Prostate gland (tissue), 2 donors: ENCODE measurements at regions not wholly inside any gene's neighbourhood (a gene's known extent, or its start where the extent isn't known, plus 50 kb on each side); places are given as distances from the start of the nearest gene placed in this dataset.

ENCODE experiments used
- DNase-seq: peaks from one replicate; pipeline ENCODE4 v3.0.0-alpha.2; 2019; ENCODE audit warnings: low spot score
- H3K27ac ChIP-seq, 2 donors: fragments of 200-600 bp; sonication (generic); 2 replicates each; pipeline ENCODE4 v1.5.1; 2017 to 2019
- H3K27me3 ChIP-seq: fragments of 200-600 bp; sonication (generic); replicated peaks from 2 replicates; pipeline ENCODE4 v1.5.1; 2019; ENCODE audit not compliant: insufficient read depth
- H3K36me3 ChIP-seq, 2 donors: fragments of 200-600 bp; sonication (generic); 1 replicate in 1 of 2; 2 replicates in 1 of 2; pipeline versions ENCODE4 v1.5.1 to v1.8.1; 2017 to 2019
- H3K4me1 ChIP-seq: fragments of 200-600 bp; sonication (generic); replicated peaks from 2 replicates; pipeline ENCODE4 v1.5.1; 2019
- H3K4me3 ChIP-seq, 2 donors: fragments of 200-600 bp; sonication (generic); 2 replicates each; pipeline ENCODE4 v1.5.1; 2017 to 2019
- H3K9me3 ChIP-seq: fragments of 200-600 bp; sonication (generic); 2 replicates; pipeline ENCODE4 v1.5.1; 2017
- CTCF ChIP-seq, 4 experiments: fragments of 200-600 bp in 2 of 4; fragments of 450-650 bp in 2 of 4; sonication (generic) in 2 of 4; IDR thresholded peaks; 1 replicate in 3 of 4; 2 replicates in 1 of 4; pipeline ENCODE4 v1.5.1; 2016 to 2019; ENCODE audit warnings: antibody characterized with exemption in 4 of 4, mild to moderate bottlenecking in 2 of 4, moderate library complexity in 2 of 4
- POLR2A ChIP-seq: fragments of 450-650 bp; IDR thresholded peaks from one replicate; pipeline ENCODE4 v1.6.1; 2016; ENCODE audit warnings: antibody characterized with exemption, mild to moderate bottlenecking
- POLR2AphosphoS5 ChIP-seq: sonication (generic); formaldehyde crosslinking; IDR thresholded peaks from one replicate; pipeline ENCODE4 v1.6.1; 2017; ENCODE audit warnings: antibody characterized with exemption
- WGBS: methylation state at CpG from one replicate; pipeline ENCODE4 v1.1.5; 2018; 5-methylcytosine and 5-hydroxymethylcytosine counted together
- intact Hi-C: fragments of 100-400 bp; cut with DNase I; formaldehyde crosslinking; loops from one replicate; pipeline ENCODE4 v1.14.2; 2022

GRCh38 chr5:96124589-96124988, 162.9 kb upstream of the ELL2 start:
- WGBS: 69% methylated on average over 1 of the region's 1 CpG
- intact Hi-C loops: no loop called here
- peaks cover 8% of the 10 kb centered on the region for H3K4me1 ChIP-seq
- no peak overlapping the region for H3K4me3 ChIP-seq
- no peaks in the 10 kb centered on the region for H3K36me3 ChIP-seq
- H3K27ac ChIP-seq: no peak overlapping the region
- no peaks in the 10 kb centered on the region for H3K27me3 ChIP-seq
- no peak for TF ChIP-seq CTCF (IDR thresholded peaks at IDR 0.05)
- TF ChIP-seq POLR2AphosphoS5: peak; percentile 24
- no peaks in the 10 kb centered on the region for H3K9me3 ChIP-seq
- no peak for DNase-seq

DNA sequence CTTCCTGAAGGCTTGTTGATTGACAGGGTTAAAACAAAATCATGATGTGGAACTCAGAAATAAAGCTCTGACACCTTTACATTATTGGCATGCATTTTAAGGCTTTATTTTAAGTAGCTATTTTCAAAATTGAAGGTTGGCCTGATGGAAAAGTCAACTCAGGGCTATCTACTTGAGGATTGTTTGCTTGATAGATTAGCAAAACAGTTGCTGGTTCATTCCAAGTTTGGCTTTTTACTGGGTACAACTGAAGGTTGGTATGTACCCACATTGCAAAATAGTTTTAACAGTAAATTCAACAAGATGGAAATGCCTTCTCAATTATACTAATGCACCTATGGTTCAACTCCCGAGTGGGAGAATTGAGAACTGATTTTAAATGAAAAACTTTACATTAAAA, 161.8 kb upstream of the ELL2 start:
- Histone ChIP-seq H3K9me3 (no peaks in the 10 kb centered on the region), H3K27me3 (no peaks in the 10 kb centered on the region), H3K4me1 (peaks cover 8% of the 10 kb centered on the region), H3K4me3 (no peak overlapping the region), H3K36me3 (no peaks in the 10 kb centered on the region), H3K27ac (no peak overlapping the region)
- TF ChIP-seq POLR2A (no peak), POLR2AphosphoS5 (peak; percentile 51)
- DNase-seq: no peak
- 68% methylated on average over 1 of the region's 1 CpG for WGBS
- intact Hi-C loops: no loop called here

DNA sequence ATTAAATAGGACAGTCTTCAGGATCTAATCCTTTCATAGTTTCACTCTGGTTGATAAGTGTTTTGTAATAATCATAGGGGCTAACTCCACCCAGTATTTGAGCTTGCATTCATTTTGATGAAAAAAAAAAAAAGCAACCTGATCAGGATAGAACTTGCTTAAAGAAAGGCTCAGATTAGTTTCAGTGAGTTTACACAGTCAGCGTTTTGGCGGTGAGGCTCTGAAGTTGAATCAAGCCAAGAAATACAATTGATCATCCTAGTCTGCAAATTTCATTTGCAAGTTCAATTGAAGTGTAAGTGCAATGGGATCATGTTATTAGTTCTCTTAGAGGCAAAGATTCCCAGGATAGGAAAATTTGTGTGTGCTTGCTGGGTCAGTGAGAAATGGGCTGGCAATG, 159.7 kb upstream of the ELL2 start:
- Histone ChIP-seq H3K27me3 (no peaks in the 10 kb centered on the region), H3K4me1 (peaks cover 8% of the 10 kb centered on the region), H3K4me3 (no peak overlapping the region), H3K9me3 (no peaks in the 10 kb centered on the region), H3K36me3 (no peaks in the 10 kb centered on the region), H3K27ac (no peak overlapping the region)
- 43% methylated on average over 2 of the region's 2 CpGs for WGBS
- no peak for DNase-seq
- no peak for TF ChIP-seq CTCF (IDR thresholded peaks at IDR 0.05)
- no peak for TF ChIP-seq POLR2AphosphoS5
- TF ChIP-seq POLR2A: no peak
- intact Hi-C loops: no loop called here

GRCh38 chr5:96120120-96120519, 158.5 kb upstream of the ELL2 start:
- no peak for TF ChIP-seq POLR2A
- no peak for TF ChIP-seq CTCF (IDR thresholded peaks at IDR 0.05)
- no peak for TF ChIP-seq POLR2AphosphoS5
- DNase-seq: no peak
- Histone ChIP-seq H3K27ac (no peak overlapping the region), H3K4me3 (no peak overlapping the region), H3K4me1 (peaks cover 8% of the 10 kb centered on the region), H3K36me3 (no peaks in the 10 kb centered on the region), H3K9me3 (no peaks in the 10 kb centered on the region), H3K27me3 (no peaks in the 10 kb centered on the region)
- 85% methylated on average over 1 of the region's 1 CpG for WGBS
- intact Hi-C loops: no loop called here

- TF ChIP-seq POLR2AphosphoS5 (no peak), POLR2A (no peak), CTCF (IDR thresholded peaks at IDR 0.05) (no peak)
- no peak for DNase-seq
- H3K4me3 ChIP-seq: no peak overlapping the region
- 52% methylated on average over 3 of the region's 3 CpGs for WGBS
- no peaks in the 10 kb centered on the region for H3K9me3 ChIP-seq
- intact Hi-C loops: no loop called here
- no peaks in the 10 kb centered on the region for H3K36me3 ChIP-seq
- H3K4me1 ChIP-seq: no peaks in the 10 kb centered on the region
- no peak overlapping the region for H3K27ac ChIP-seq
- H3K27me3 ChIP-seq: no peaks in the 10 kb centered on the region
These were observed 156.4 kb upstream of the ELL2 start for GRCh38 chr5:96117771-96118651.
